ENCODE measurements at regions not wholly inside any gene's neighbourhood (a gene's known extent, or its start where the extent isn't known, plus 50 kb on each side); places are given as distances from the start of the nearest gene placed in this dataset.

DNA sequence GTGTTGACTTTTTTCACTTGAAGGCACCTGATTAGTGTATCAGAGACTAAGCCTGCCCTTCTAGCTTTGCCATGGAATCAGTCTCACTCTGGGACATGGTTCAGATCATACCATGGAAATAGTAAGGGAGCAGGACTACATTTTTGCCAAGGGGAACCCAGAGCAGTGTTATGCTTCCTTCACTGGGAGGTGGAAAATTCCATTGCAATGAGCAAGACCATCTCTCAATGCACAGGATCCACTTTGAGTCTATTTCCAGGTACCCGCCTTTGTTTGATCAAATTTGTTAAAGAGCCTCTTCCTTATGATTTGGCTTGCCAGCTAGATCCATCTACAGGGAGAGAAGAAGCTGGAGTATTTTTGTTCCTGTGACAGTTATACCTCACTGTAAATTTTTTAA is 395.8 kb downstream of the MTX2 start:
- TF ChIP-seq EP300 (IDR thresholded peaks at IDR 0.05; ENCODE audit: borderline replicate concordance), result no peak
- TF ChIP-seq, protein P1, sequence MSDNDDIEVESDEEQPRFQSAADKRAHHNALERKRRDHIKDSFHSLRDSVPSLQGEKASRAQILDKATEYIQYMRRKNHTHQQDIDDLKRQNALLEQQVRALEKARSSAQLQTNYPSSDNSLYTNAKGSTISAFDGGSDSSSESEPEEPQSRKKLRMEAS (IDR thresholded peaks at IDR 0.05), result no peak
- TF ChIP-seq CREB1 (IDR thresholded peaks at IDR 0.05; ENCODE audit: low read depth), result no peak
- no peak for TF ChIP-seq YY1 (IDR thresholded peaks at IDR 0.05; ENCODE audit: low read depth)
- no peak for TF ChIP-seq TAF1 (IDR thresholded peaks at IDR 0.05; ENCODE audit: low read depth)
- no peak for TF ChIP-seq TEAD4 (IDR thresholded peaks at IDR 0.05)
- TF ChIP-seq CEBPB (IDR thresholded peaks at IDR 0.05), result no peak
- TF ChIP-seq REST (IDR thresholded peaks at IDR 0.05; ENCODE audit: low read depth), result no peak

DNA sequence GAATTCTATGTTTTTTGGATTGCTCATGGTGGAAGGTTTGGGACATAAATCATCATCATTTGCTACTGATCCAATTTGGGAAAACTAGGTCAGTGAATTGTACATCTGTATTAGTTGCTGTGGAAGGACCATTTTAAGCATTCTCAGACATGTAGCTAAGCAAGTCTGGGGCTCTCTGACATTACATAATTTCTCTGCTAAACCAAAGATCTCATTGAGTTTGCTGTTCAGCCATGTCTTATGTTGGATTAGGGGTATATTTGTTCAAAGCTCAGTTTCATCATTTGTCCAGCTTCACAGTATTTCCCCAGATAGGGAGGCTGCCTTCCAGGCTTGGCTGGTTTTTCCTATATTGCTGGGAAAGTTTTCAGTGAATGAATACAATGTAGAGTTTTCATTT is 399.7 kb downstream of the MTX2 start:
- TF ChIP-seq TCF12 (IDR thresholded peaks at IDR 0.05; ENCODE audit: low read depth), result no peak
- TF ChIP-seq CREB1 (IDR thresholded peaks at IDR 0.05; ENCODE audit: low read depth), result no peak
- no peak for TF ChIP-seq YY1 (IDR thresholded peaks at IDR 0.05; ENCODE audit: low read depth)
- TF ChIP-seq ZBTB7A (IDR thresholded peaks at IDR 0.05; ENCODE audit: low read depth), result no peak
- no peak for TF ChIP-seq RAD21 (IDR thresholded peaks at IDR 0.05; ENCODE audit: low read depth)
- no peak for TF ChIP-seq EGR1 (IDR thresholded peaks at IDR 0.05)
- no peak for TF ChIP-seq TEAD4 (IDR thresholded peaks at IDR 0.05)
- TF ChIP-seq NFIC (IDR thresholded peaks at IDR 0.05), result no peak
- TF ChIP-seq, protein P2, sequence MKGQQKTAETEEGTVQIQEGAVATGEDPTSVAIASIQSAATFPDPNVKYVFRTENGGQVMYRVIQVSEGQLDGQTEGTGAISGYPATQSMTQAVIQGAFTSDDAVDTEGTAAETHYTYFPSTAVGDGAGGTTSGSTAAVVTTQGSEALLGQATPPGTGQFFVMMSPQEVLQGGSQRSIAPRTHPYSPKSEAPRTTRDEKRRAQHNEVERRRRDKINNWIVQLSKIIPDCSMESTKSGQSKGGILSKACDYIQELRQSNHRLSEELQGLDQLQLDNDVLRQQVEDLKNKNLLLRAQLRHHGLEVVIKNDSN (IDR thresholded peaks at IDR 0.05), result no peak
- no peak for TF ChIP-seq CEBPB (IDR thresholded peaks at IDR 0.05)
- TF ChIP-seq TAF1 (IDR thresholded peaks at IDR 0.05; ENCODE audit: low read depth), result no peak
- TF ChIP-seq FOXM1 (IDR thresholded peaks at IDR 0.05; ENCODE audit: borderline replicate concordance, low read depth), result no peak
- TF ChIP-seq, protein P1 (IDR thresholded peaks at IDR 0.05), result no peak
- TF ChIP-seq REST (IDR thresholded peaks at IDR 0.05; ENCODE audit: low read depth), result no peak
- no peak for TF ChIP-seq EP300 (IDR thresholded peaks at IDR 0.05; ENCODE audit: borderline replicate concordance)

DNA sequence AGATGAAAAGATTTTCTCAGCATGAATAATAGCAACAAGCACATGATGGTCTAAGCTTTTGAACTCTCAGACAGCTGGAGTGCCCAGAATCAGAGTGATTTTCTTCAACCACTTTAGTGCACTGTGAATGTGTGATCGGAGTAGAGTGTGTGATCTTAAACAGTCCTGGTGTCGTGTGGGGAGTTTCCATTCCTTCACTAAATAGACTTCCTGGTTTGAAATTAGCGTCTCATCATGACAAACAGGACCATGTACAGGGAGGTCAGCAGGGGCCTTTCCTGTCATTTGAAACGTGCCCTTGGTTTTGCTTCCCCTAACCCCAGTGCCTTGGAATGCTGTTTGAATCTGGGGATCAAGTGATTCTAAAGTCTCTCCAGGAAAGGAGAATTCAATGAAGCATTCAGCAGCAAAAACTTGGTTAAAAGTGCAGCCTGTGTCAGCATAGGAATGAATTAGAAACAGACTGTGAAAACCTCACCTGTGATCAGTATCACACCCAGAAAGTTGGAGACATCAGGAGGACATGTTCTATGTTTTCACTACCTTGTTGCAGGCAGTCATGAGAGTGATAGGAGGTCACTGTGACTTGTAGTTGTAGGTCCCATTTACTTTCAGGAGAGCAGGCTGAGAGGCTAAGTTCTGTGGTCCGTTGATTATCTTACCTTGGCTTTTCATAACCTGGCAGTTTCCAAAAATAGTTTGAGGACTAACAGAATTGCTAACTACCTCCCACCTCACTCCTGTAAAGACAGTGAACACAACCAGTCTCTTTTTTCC is 400.3 kb downstream of the MTX2 start:
- TF ChIP-seq TCF12 (IDR thresholded peaks at IDR 0.05; ENCODE audit: low read depth) (no peak), EGR1 (IDR thresholded peaks at IDR 0.05) (no peak), ZBTB7A (IDR thresholded peaks at IDR 0.05; ENCODE audit: low read depth) (no peak)

GRCh38 chr2:176675271-176675949 is 406.2 kb downstream of the MTX2 start:
- TF ChIP-seq ZBTB7A (IDR thresholded peaks at IDR 0.05; ENCODE audit: low read depth) (no peak), CEBPB (IDR thresholded peaks at IDR 0.05) (no peak), CREB1 (IDR thresholded peaks at IDR 0.05; ENCODE audit: low read depth) (no peak), RAD21 (IDR thresholded peaks at IDR 0.05; ENCODE audit: low read depth) (no peak)
- TF ChIP-seq, protein P1 (IDR thresholded peaks at IDR 0.05), result no peak

DNA sequence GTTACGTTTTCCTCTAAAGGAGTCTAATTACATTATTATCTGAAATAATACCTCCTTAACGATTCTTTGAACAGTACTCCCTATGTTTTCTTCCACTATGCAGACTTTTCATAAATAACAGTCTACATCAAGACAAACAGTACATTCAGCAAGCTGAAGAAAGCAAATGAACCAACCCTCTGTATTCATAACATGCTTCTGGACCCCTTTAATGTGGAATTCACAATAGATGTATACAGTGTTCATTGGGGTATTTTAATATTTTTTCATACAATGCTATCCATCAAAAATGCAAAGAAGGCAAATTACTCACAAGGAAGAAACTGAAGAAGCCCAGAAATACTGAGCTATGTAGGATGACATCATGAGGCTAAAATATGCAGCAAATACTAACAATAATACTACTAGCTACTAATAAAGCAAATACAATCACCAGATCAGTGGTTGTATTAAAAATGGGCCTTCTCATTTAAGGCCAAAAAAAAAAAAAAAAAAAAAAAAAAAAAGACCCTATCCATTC is 408.6 kb downstream of the MTX2 start:
- no peak for TF ChIP-seq CEBPB (IDR thresholded peaks at IDR 0.05)
- TF ChIP-seq RAD21 (IDR thresholded peaks at IDR 0.05; ENCODE audit: low read depth), result no peak
- TF ChIP-seq ZBTB7A (IDR thresholded peaks at IDR 0.05; ENCODE audit: low read depth), result no peak
- no peak for TF ChIP-seq FOXM1 (IDR thresholded peaks at IDR 0.05; ENCODE audit: borderline replicate concordance, low read depth)
- TF ChIP-seq NFIC (IDR thresholded peaks at IDR 0.05), result no peak
- no peak for TF ChIP-seq TEAD4 (IDR thresholded peaks at IDR 0.05)
- no peak for TF ChIP-seq TAF1 (IDR thresholded peaks at IDR 0.05; ENCODE audit: low read depth)
- TF ChIP-seq YY1 (IDR thresholded peaks at IDR 0.05; ENCODE audit: low read depth), result no peak
- TF ChIP-seq, protein P1 (IDR thresholded peaks at IDR 0.05), result no peak
- no peak for TF ChIP-seq CREB1 (IDR thresholded peaks at IDR 0.05; ENCODE audit: low read depth)
- no peak for TF ChIP-seq TCF12 (IDR thresholded peaks at IDR 0.05; ENCODE audit: low read depth)
- no peak for TF ChIP-seq EGR1 (IDR thresholded peaks at IDR 0.05)
- TF ChIP-seq EP300 (IDR thresholded peaks at IDR 0.05; ENCODE audit: borderline replicate concordance), result no peak
- TF ChIP-seq, protein P2 (IDR thresholded peaks at IDR 0.05), result no peak
- TF ChIP-seq REST (IDR thresholded peaks at IDR 0.05; ENCODE audit: low read depth), result no peak
